Ecto neural progenitor cell (in vitro differentiated cells): ENCODE measurements at regions not wholly inside any gene's neighbourhood (a gene's known extent, or its start where the extent isn't known, plus 50 kb on each side); places are given as distances from the start of the nearest gene placed in this dataset.
A peak's percentile ranks its signal among the peaks of the same experiment; 100 is the strongest.

Experiments
- DNase-seq: peaks from one replicate; pipeline ENCODE4 v3.0.0-alpha.2; 2018; ENCODE audit warnings: low spot score

GRCh38 chr18:24561369-24561965, 101.0 kb downstream of the HRH4 start:
- no peak for DNase-seq

GRCh38 chr18:24567199-24567598, 106.8 kb downstream of the HRH4 start:
- DNase-seq, result no peak

- DNase-seq, result no peak
Observed at GRCh38 chr18:24570716-24571115, 110.3 kb downstream of the HRH4 start.

GRCh38 chr18:24582771-24583170, 122.3 kb downstream of the HRH4 start:
- DNase-seq, result no peak

GRCh38 chr18:24584205-24584604, 123.8 kb downstream of the HRH4 start:
- no peak for DNase-seq

GRCh38 chr18:24584813-24585212, 124.4 kb downstream of the HRH4 start:
- no peak for DNase-seq

GRCh38 chr18:24585996-24586566, 125.6 kb downstream of the HRH4 start:
- no peak for DNase-seq

- DNase-seq, result no peak
Observed at GRCh38 chr18:24586662-24587360, 126.4 kb downstream of the HRH4 start.

GRCh38 chr18:24588440-24588839, 128.0 kb downstream of the HRH4 start:
- no peak for DNase-seq

GRCh38 chr18:24590946-24591345, 130.5 kb downstream of the HRH4 start:
- DNase-seq, result no peak

GRCh38 chr18:24593401-24593800, 133.0 kb downstream of the HRH4 start:
- no peak for DNase-seq

- no peak for DNase-seq
Observed at GRCh38 chr18:24593886-24594285, 133.4 kb downstream of the HRH4 start.

GRCh38 chr18:24595561-24596031, 135.2 kb downstream of the HRH4 start:
- peak; percentile 52 for DNase-seq

- DNase-seq, result no peak
Observed at GRCh38 chr18:24600076-24600654, 139.7 kb downstream of the HRH4 start.

GRCh38 chr18:24601585-24601984, 141.1 kb downstream of the HRH4 start:
- DNase-seq, result no peak

GRCh38 chr18:24602201-24602600, 141.8 kb downstream of the HRH4 start:
- no peak for DNase-seq

- DNase-seq, result no peak
Observed at GRCh38 chr18:24603151-24603550, 142.7 kb downstream of the HRH4 start.

GRCh38 chr18:24605444-24605843, 145.0 kb downstream of the HRH4 start:
- no peak for DNase-seq

- DNase-seq, result no peak
Observed at GRCh38 chr18:24609254-24609653, 148.8 kb downstream of the HRH4 start.

GRCh38 chr18:24611075-24611474, 150.6 kb downstream of the HRH4 start:
- DNase-seq, result no peak

GRCh38 chr18:24613896-24614640, 153.6 kb downstream of the HRH4 start:
- DNase-seq, result no peak

GRCh38 chr18:24616653-24617052, 156.2 kb downstream of the HRH4 start:
- no peak for DNase-seq
